IPS-18a (cell line): ENCODE measurements at regions not wholly inside any gene's neighbourhood (a gene's known extent, or its start where the extent isn't known, plus 50 kb on each side); places are given as distances from the start of the nearest gene placed in this dataset.

ENCODE experiments used
- H3K27ac ChIP-seq: one replicate; pipeline ENCODE4 v1.5.1; 2013; ENCODE audit warnings: low read length
- H3K27me3 ChIP-seq: one replicate; pipeline ENCODE4 v1.6.1; 2013; ENCODE audit warnings: mild to moderate bottlenecking, low read length; ENCODE audit not compliant: control insufficient read depth, insufficient read depth
- H3K36me3 ChIP-seq: one replicate; pipeline ENCODE4 v1.6.1; 2013; ENCODE audit warnings: low read depth, low read length; ENCODE audit not compliant: control insufficient read depth
- H3K4me1 ChIP-seq: one replicate; pipeline ENCODE4 v1.6.1; 2013; ENCODE audit warnings: low read depth, low read length; ENCODE audit not compliant: control insufficient read depth
- H3K4me3 ChIP-seq: one replicate; pipeline ENCODE4 v1.5.1; 2013; ENCODE audit warnings: low read length
- H3K9ac ChIP-seq: one replicate; pipeline ENCODE4 v1.6.1; 2013; ENCODE audit warnings: mild to moderate bottlenecking, low read length, moderate library complexity
- H3K9me3 ChIP-seq: one replicate; pipeline ENCODE4 v1.6.1; 2013; ENCODE audit warnings: low read depth, low read length; ENCODE audit not compliant: control insufficient read depth

- no peak overlapping the region for H3K4me3 ChIP-seq
- H3K4me1 ChIP-seq, result no peaks in the 10 kb centered on the region
Observed at GRCh38 chr18:75531851-75532459, 104.5 kb upstream of the SMIM21 start.

GRCh38 chr18:75531212-75531850 lies 103.8 kb upstream of the SMIM21 start:
- H3K27me3 ChIP-seq, result no peaks in the 10 kb centered on the region
- H3K36me3 ChIP-seq, result no peaks in the 10 kb centered on the region
- H3K4me1 ChIP-seq, result no peaks in the 10 kb centered on the region
- H3K27ac ChIP-seq, result no peak overlapping the region
- no peak overlapping the region for H3K4me3 ChIP-seq
- no peak overlapping the region for H3K9ac ChIP-seq
- H3K9me3 ChIP-seq, result no peaks in the 10 kb centered on the region

More at GRCh38 chr18:75531851-75532459, 104.5 kb upstream of the SMIM21 start:
- Histone ChIP-seq H3K27ac (no peak overlapping the region), H3K27me3 (no peaks in the 10 kb centered on the region), H3K36me3 (no peaks in the 10 kb centered on the region), H3K9ac (no peak overlapping the region), H3K9me3 (no peaks in the 10 kb centered on the region)

GRCh38 chr18:75530566-75531211 lies 103.2 kb upstream of the SMIM21 start:
- Histone ChIP-seq H3K9ac (no peak overlapping the region), H3K4me3 (no peak overlapping the region), H3K36me3 (no peaks in the 10 kb centered on the region), H3K27me3 (no peaks in the 10 kb centered on the region), H3K27ac (no peak overlapping the region), H3K9me3 (no peaks in the 10 kb centered on the region), H3K4me1 (no peaks in the 10 kb centered on the region)

GRCh38 chr18:75530118-75530517 lies 102.6 kb upstream of the SMIM21 start:
- Histone ChIP-seq H3K4me1 (no peaks in the 10 kb centered on the region), H3K9ac (no peak overlapping the region), H3K4me3 (no peak overlapping the region), H3K27me3 (no peaks in the 10 kb centered on the region), H3K36me3 (no peaks in the 10 kb centered on the region), H3K9me3 (no peaks in the 10 kb centered on the region), H3K27ac (no peak overlapping the region)

- Histone ChIP-seq H3K27me3 (no peaks in the 10 kb centered on the region), H3K4me1 (no peaks in the 10 kb centered on the region), H3K9me3 (no peaks in the 10 kb centered on the region), H3K9ac (no peak overlapping the region), H3K27ac (no peak overlapping the region), H3K36me3 (no peaks in the 10 kb centered on the region), H3K4me3 (no peak overlapping the region)
Observed at GRCh38 chr18:75529394-75529793, 101.9 kb upstream of the SMIM21 start.

GRCh38 chr18:75527848-75528685 lies 100.6 kb upstream of the SMIM21 start:
- Histone ChIP-seq H3K27ac (no peak overlapping the region), H3K9ac (no peak overlapping the region), H3K36me3 (no peaks in the 10 kb centered on the region), H3K4me1 (no peaks in the 10 kb centered on the region), H3K4me3 (no peak overlapping the region), H3K9me3 (no peaks in the 10 kb centered on the region), H3K27me3 (no peaks in the 10 kb centered on the region)

- H3K36me3 ChIP-seq, result no peaks in the 10 kb centered on the region
- no peaks in the 10 kb centered on the region for H3K9me3 ChIP-seq
- H3K27me3 ChIP-seq, result no peaks in the 10 kb centered on the region
- no peak overlapping the region for H3K9ac ChIP-seq
- H3K27ac ChIP-seq, result no peak overlapping the region
- no peak overlapping the region for H3K4me3 ChIP-seq
- no peaks in the 10 kb centered on the region for H3K4me1 ChIP-seq
Observed at GRCh38 chr18:75526038-75526437, 98.5 kb upstream of the SMIM21 start.

- no peak overlapping the region for H3K9ac ChIP-seq
- no peaks in the 10 kb centered on the region for H3K4me1 ChIP-seq
- no peak overlapping the region for H3K4me3 ChIP-seq
Observed at GRCh38 chr18:75525331-75525730, 97.8 kb upstream of the SMIM21 start.

GRCh38 chr18:75524841-75525240 lies 97.3 kb upstream of the SMIM21 start:
- no peak overlapping the region for H3K4me3 ChIP-seq
- H3K4me1 ChIP-seq, result no peaks in the 10 kb centered on the region
- no peaks in the 10 kb centered on the region for H3K27me3 ChIP-seq
- H3K27ac ChIP-seq, result no peak overlapping the region
- no peak overlapping the region for H3K9ac ChIP-seq
- H3K9me3 ChIP-seq, result no peaks in the 10 kb centered on the region
- H3K36me3 ChIP-seq, result no peaks in the 10 kb centered on the region

More at GRCh38 chr18:75525331-75525730, 97.8 kb upstream of the SMIM21 start:
- Histone ChIP-seq H3K27me3 (no peaks in the 10 kb centered on the region), H3K36me3 (no peaks in the 10 kb centered on the region), H3K27ac (no peak overlapping the region), H3K9me3 (no peaks in the 10 kb centered on the region)

GRCh38 chr18:75524181-75524580 lies 96.7 kb upstream of the SMIM21 start:
- H3K4me3 ChIP-seq, result no peak overlapping the region
- no peak overlapping the region for H3K9ac ChIP-seq
- no peaks in the 10 kb centered on the region for H3K4me1 ChIP-seq
- H3K27me3 ChIP-seq, result no peaks in the 10 kb centered on the region
- no peak overlapping the region for H3K27ac ChIP-seq
- H3K9me3 ChIP-seq, result no peaks in the 10 kb centered on the region
- H3K36me3 ChIP-seq, result no peaks in the 10 kb centered on the region

GRCh38 chr18:75521816-75522215 lies 94.3 kb upstream of the SMIM21 start:
- Histone ChIP-seq H3K36me3 (no peaks in the 10 kb centered on the region), H3K4me3 (no peak overlapping the region), H3K27ac (no peak overlapping the region), H3K9me3 (no peaks in the 10 kb centered on the region), H3K4me1 (no peaks in the 10 kb centered on the region), H3K9ac (no peak overlapping the region), H3K27me3 (no peaks in the 10 kb centered on the region)
